ENCODE measurements at regions not wholly inside any gene's neighbourhood (a gene's known extent, or its start where the extent isn't known, plus 50 kb on each side); places are given as distances from the start of the nearest gene placed in this dataset.
"Not testable (repeated sequence)": the region's sequence is repeated elsewhere in the genome, so short reads cannot be mapped to it uniquely, and the experiment has no call there.

DNA sequence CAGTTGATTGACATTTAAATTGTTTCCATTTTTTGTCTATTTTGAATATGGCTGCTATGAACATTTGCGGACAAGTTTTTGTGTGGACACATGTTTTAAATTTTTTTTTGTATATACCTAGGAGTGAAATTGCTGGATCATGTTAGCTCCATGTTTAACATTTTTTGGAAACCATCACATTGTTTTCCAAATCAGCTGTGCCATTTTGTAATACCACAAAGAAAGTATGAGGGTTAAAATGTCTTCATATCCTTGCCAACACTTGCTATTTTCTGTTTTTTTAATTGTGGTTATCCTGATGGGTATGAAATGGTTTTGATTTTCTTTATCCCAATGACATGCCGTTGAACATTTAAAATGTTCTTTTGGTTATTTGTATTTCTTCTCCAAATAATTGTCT lies 52.1 kb downstream of the CARTPT start:
- DNase-seq (ENCODE audit: low read depth) = no peak

DNA sequence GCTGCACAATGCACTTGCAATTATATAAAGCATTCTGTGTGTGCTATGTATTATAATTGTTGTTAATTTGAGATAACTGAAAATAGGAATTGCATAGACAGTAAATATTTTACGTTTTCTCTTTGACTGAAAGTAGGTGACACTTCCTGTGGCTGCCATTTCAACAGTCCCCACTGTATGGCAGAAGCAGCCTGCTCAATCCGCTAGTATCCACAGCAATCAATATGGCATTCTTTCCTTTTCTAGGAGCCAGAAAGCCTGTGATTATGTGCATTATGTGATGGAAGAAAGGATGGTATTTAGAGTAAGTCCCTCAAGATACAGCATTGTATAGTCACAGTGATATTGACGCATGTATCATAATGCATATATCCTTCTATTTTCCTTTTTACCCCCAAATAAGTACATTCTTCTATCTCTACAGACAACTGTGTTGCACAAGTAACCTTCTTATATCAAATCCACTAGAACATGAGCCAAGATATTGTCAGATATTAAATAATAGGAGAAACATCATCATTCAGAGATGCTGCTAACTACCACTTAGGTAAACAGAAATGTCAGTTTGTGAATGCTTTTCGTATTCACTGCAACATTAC lies 59.7 kb downstream of the CARTPT start:
- DNase-seq (ENCODE audit: low read depth) = no peak

DNA sequence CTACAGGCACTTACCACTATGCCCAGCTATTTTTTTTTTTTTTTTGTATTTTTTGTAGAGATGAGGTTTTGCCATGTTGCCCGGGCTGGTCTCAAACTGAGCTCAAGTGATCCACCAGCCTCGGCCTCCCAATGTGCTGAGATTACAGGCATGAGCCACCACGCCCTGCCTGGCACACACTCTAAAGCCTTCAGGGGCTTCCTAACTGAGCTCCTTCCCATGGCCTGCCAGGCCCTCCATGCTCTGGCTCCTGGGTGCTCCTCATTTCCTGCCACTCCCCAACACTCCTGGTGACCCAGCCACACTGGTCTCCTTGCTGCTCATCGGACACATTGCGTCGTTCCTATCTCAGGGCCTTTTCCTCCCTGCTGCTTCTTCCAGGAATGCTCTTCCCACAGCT lies 61.5 kb downstream of the CARTPT start:
- no peak for DNase-seq (ENCODE audit: low read depth)

- DNase-seq (ENCODE audit: low read depth) = no peak
These were observed 63.3 kb downstream of the CARTPT start for GRCh38 chr5:71782393-71782770.

DNA sequence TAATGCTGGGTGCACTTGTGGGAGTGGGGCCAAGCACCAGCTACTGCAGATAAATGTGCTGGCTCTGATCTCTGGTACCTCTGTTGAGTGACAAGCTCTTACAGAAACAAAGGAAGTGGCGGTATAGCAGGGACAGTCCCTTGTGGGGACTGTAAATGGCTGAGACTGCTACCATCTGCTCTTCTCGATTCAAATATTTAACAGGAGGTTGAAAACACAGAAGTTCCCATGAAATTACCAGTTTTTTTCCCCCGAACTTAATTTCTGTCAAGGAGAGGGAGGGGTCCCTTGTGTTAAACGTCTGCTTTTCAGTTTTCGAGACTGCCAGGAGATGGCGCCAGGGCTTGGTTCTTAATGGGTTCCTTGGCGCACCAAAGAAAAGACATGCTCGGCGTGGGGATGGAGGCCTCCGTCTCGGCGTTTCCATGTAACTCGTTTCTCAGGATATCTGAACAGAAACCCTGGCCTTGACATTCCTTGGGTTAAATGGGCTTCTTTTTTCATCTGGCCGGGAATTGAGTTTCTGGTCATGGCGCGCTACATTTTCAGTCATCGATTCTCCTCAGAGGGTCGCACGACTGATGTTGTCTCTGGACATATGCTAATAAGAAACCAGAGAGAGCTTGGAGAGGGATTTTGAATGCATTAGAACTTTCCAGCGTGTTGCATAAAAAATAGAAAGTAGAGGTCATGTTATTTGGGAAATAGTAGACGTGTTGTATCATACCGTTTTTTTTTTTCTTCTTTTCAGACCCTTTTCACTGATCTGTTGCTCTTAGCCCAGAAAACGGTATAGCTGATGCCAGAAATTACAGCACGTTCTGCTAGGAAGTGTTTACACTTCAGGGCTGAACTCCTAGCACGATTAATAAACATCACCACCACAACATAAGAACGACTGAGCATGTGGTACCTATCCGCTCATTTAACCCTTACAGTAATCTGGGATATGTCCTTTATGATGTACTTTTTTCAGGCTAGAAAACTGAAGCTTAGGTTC lies 64.0 kb downstream of the CARTPT start:
- no peak for DNase-seq (ENCODE audit: low read depth)

DNA sequence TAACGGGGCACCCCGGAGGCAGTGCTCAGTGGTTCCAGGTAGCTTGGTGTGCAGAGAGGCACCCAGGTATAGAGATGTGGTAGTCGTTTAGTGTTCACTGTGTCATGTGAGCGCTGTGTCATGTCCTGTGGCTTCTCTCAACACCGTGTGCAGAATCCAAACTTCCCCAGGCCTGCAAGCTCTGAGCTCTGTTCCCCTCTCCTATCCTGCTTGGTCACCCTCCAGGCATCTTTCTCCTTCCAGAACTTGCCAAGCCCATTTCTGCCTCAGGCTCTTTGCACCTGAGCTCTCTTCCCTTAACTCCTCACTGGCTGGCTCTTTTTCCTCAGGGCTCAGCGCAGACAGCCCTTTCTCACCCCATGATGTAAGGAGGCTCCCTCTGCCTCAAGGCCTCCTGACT lies 64.8 kb downstream of the CARTPT start:
- no peak for DNase-seq (ENCODE audit: low read depth)

- no peak for DNase-seq (ENCODE audit: low read depth)
These were observed 67.4 kb downstream of the CARTPT start for GRCh38 chr5:71786337-71787055.

- no peak for DNase-seq (ENCODE audit: low read depth)
These were observed 69.7 kb downstream of the CARTPT start for GRCh38 chr5:71788794-71789193.

DNA sequence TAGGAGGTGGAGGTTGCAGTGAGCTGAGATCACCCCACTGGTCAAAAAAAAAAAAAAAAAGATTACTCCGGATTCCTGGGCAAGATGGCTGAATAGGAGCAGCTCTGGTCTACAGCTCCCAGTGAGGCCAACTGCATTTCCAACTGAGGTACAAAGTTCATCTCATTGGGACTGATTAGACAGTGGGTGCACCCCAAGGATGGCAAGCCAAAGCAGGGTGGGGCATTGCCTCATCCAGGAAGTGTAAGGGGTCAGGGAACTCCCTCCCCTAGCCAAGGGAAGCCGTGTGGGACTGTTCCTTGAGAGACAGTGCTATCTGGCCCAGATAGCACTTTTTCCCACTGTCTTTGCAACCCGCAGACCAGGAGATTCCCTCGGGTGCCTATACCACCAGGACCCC lies 70.7 kb downstream of the CARTPT start:
- DNase-seq (ENCODE audit: low read depth) = no peak

DNA sequence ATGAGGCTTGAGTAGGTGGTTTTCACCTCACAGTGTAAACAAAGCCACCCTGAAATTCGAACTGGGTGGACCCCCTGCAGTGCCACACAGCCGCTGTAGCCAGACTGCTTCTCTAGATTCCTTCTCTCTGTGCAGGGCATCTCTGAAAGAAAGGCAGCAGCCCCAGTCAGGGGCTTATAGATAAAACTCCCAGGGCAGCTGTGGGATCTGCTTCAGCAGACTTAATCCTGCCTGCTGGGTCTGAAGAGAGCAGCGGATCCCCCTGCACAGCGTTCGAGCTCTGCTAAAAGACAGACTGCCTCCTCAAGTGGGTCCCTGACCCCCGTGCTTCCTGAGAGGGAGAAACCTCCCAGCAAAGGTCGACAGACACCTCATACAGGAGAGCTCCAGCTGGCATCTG lies 71.4 kb downstream of the CARTPT start:
- no peak for DNase-seq (ENCODE audit: low read depth)

DNA sequence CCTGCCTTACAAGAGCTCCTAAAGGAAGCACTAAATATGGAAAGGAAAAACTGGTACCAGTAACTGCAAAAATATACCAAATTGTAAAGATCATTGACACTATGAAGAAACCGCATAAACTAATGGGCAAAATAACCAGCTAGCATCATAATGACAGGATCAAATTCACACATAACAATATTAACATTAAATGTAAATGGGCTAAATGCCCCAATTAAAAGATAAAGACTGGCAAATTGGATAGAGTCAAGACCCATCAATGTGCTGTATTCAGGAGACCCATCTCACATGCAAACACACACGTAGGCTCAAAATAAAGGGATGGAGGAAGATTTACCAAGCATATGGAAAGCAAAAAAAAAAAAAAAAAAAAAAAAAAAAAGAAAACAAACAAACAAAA lies 73.0 kb downstream of the CARTPT start:
- not testable (repeated sequence) for DNase-seq (ENCODE audit: low read depth)

DNA sequence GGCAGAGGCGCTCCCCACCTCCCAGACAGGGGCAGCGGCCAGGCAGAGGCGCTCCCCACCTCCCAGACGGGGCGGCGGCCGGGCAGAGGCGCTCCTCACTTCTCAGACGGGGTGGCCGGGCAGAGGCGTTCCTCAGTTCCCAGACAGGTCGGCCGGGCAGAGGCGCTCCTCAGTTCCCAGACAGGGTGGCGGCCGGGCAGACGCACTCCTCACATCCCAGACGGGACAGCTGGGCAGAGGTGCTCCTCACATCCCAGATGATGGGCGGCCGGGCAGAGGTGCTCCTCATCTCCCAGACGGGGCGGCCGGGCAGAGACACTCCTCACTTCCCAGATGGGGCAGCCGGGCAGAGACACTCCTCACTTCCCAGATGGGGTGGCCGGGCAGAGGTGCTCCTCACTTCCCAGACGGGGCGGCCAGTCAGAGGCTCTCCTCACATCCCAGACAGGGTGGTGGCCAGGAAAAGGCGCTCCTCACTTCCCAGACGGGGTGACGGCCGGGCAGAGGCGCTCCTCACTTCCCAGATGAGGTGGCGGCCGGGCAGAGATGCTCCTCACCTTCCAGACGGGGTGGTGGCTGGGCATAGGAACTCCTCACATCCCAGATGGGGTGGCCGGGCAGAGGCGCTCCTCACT lies 75.1 kb downstream of the CARTPT start:
- DNase-seq (ENCODE audit: low read depth) = no peak

DNA sequence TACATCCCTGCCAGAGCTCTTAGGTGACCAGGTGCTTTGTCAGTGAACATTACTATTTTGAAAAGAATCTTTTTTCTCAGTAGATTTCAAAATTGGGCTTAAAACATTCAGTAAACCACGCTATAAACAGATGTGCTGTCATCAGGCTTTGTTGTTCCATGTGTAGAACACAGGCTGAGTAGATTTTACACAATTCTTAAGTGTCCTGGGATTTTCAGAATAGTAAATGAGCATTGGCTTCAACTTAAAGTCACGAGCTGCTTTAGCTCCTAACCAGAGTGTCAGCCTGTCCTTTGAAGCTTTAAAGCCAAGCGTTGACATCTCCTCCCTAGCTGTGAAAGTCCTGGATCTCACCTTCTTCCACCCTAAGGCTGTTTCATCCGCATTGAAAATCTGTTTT lies 83.6 kb downstream of the CARTPT start:
- no peak for DNase-seq (ENCODE audit: low read depth)

- DNase-seq (ENCODE audit: low read depth) = no peak
These were observed 87.6 kb downstream of the CARTPT start for GRCh38 chr5:71806711-71807110.

DNA sequence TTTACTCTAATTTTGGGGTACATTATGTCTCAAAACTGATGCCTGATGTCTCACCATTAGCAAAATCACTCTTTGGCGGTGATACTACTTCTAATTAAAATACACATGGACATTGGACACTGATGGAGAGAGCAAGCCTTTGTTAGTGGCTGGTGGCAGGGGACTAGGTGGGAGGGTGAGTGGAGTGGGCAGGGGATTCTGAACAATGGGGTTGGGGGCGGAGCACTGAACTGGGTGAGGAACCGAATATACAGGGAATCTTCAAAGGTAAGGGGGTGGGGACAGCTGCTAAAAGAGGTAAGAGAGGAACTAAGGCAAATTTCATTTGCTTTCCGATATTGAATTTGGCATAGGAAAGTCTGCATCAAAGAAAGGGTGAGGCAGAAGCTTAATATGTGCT lies 88.8 kb downstream of the CARTPT start:
- DNase-seq (ENCODE audit: low read depth) = no peak

GRCh38 chr5:71809446-71809845 lies 90.4 kb downstream of the CARTPT start:
- DNase-seq (ENCODE audit: low read depth) = no peak

GRCh38 chr5:71810023-71810422 lies 90.9 kb downstream of the CARTPT start:
- no peak for DNase-seq (ENCODE audit: low read depth)

- DNase-seq (ENCODE audit: low read depth) = no peak
These were observed 91.6 kb downstream of the CARTPT start for GRCh38 chr5:71810471-71811195.

GRCh38 chr5:71811779-71812178 lies 92.7 kb downstream of the CARTPT start:
- DNase-seq (ENCODE audit: low read depth) = no peak

DNA sequence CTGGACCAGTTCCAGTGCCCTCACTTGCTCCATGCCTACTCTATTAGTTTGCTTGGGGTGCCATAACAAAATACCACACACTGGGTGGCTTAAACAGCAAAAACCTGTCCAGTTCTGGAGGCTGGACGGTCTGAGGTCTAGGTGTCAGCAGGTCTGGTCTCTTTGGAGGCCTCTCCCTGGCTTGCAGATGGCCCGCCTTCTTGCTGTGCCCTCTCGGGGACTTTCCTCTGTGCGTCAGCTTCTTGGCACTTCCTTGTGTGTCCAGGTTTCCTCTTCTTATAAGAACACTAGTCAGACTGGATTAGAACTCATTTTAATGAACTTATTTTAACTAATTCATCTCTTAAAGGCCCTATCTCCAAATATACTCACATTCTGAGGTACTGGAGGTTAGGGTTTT lies 97.2 kb downstream of the CARTPT start:
- no peak for DNase-seq (ENCODE audit: low read depth)

DNA sequence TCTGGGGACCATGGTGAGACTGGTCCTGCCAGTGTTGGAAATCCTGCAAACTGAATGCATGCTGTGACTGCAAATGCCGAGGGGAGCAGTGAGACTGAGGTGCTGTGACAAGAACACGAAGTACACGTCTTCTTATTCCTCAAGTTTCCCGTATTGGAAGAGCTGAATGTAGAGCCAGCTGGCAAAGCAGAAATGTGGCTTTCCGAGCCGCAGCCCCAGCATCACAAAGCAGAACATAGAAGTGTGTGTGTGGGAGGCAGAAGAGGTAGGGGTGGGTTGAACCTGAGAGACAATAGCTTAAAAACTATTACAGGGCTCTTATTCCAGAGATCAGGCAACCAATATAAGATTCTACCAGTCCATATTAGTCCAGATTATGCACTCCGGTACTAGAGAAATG lies 98.8 kb downstream of the CARTPT start:
- no peak for DNase-seq (ENCODE audit: low read depth)

DNA sequence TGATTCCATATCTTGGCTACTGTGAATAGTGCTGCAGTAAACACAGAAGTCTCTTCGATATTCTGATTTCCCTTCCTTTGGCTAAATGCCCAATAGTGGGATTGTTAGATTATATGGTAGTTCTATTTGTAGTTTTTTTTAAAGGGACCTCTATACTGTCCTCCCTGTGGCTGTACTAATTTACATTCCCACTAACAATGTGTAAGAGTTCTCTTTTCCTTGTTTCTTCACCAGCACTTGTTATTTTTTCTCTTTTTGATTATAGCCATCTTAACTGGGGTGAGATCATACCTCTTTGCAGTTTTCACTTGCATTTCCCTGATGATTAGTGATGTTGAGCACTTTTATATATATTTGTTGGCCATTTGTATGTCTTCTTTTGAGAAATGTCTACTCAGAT lies 102.0 kb downstream of the CARTPT start:
- DNase-seq (ENCODE audit: low read depth) = no peak
